ENCODE measurements at regions not wholly inside any gene's neighbourhood (a gene's known extent, or its start where the extent isn't known, plus 50 kb on each side); places are given as distances from the start of the nearest gene placed in this dataset.

- H3K9me3 ChIP-seq, result no peaks in the 10 kb centered on the region
- TF ChIP-seq POLR2A (IDR thresholded peaks at IDR 0.05) (no peak), CTCF (IDR thresholded peaks at IDR 0.05) (no peak)
- intact Hi-C loops (cut with DNase I), result loop anchor here (10.0 kb wide), 1 partner anchor 118 kb away; no protein-coding TSS in a partner anchor
- WGBS, 2 donors, result 46 to 59% methylated on average over 5 of the region's 5 CpGs
- peak overlapping the region in 1 of 4 donors; percentile 42 for H3K27ac ChIP-seq
- H3K36me3 ChIP-seq, result no peaks in the 10 kb centered on the region
- no peak overlapping the region for H3K4me3 ChIP-seq
- DNase-seq, result no peak
- H3K4me1 ChIP-seq, result peaks cover 0 to 25% (median 3%) of the 10 kb centered on the region in 3 donors
- no peaks in the 10 kb centered on the region for H3K27me3 ChIP-seq
Observed at GRCh38 chr6:51472745-51473487, 614.5 kb downstream of the PKHD1 start.

GRCh38 chr6:51474022-51474975 lies 613.1 kb downstream of the PKHD1 start:
- Histone ChIP-seq H3K27me3 (no peaks in the 10 kb centered on the region), H3K4me3 (no peak overlapping the region), H3K9me3 (no peaks in the 10 kb centered on the region), H3K27ac (peak overlapping the region in 2 of 4 donors; percentile 22 to 42), H3K36me3 (no peaks in the 10 kb centered on the region), H3K4me1 (peaks cover 0 to 25% (median 3%) of the 10 kb centered on the region in 3 donors)
- whole genome bisulfite sequencing, 2 donors, result 17 to 20% methylated on average over 9 of the region's 9 CpGs
- intact Hi-C loops (cut with DNase I), result loop anchor here (10.0 kb wide), 1 partner anchor 119 kb away; no protein-coding TSS in a partner anchor
- TF ChIP-seq POLR2A (IDR thresholded peaks at IDR 0.05) (no peak), CTCF (IDR thresholded peaks at IDR 0.05) (no peak)
- DNase-seq, result no peak

GRCh38 chr6:51477711-51478311 lies 609.6 kb downstream of the PKHD1 start:
- WGBS, 2 donors, result 78 to 88% methylated on average over 8 of the region's 8 CpGs
- H3K36me3 ChIP-seq, result no peaks in the 10 kb centered on the region
- no peaks in the 10 kb centered on the region for H3K9me3 ChIP-seq
- no peaks in the 10 kb centered on the region for H3K27me3 ChIP-seq
- peaks cover 0 to 22% (median 3%) of the 10 kb centered on the region in 3 donors for H3K4me1 ChIP-seq
- H3K4me3 ChIP-seq, result no peak overlapping the region
- DNase-seq, result no peak
- no peak for TF ChIP-seq POLR2A (IDR thresholded peaks at IDR 0.05)
- TF ChIP-seq CTCF (IDR thresholded peaks at IDR 0.05), result no peak
- H3K27ac ChIP-seq, result no peak overlapping the region
- intact Hi-C loops (cut with DNase I), result loop anchor here (10.0 kb wide), 1 partner anchor 123 kb away; no protein-coding TSS in a partner anchor

- Histone ChIP-seq H3K36me3 (no peaks in the 10 kb centered on the region), H3K27me3 (no peaks in the 10 kb centered on the region), H3K4me1 (peaks cover 0 to 7% (median 0%) of the 10 kb centered on the region in 3 donors), H3K4me3 (no peak overlapping the region), H3K9me3 (no peaks in the 10 kb centered on the region), H3K27ac (no peak overlapping the region)
- no peak for TF ChIP-seq CTCF (IDR thresholded peaks at IDR 0.05)
- TF ChIP-seq POLR2A (IDR thresholded peaks at IDR 0.05), result no peak
- whole genome bisulfite sequencing, 2 donors, result 20 to 44% methylated on average over 1 of the region's 1 CpG
- intact Hi-C loops (cut with DNase I), result loop anchor here (10.0 kb wide), 1 partner anchor 124 kb away; no protein-coding TSS in a partner anchor
- no peak for DNase-seq
Observed at GRCh38 chr6:51479296-51479695, 608.1 kb downstream of the PKHD1 start.

Data from esophagus squamous epithelium (tissue), 5 donors.